HG02678 (cell line): ENCODE measurements at regions not wholly inside any gene's neighbourhood (a gene's known extent, or its start where the extent isn't known, plus 50 kb on each side); places are given as distances from the start of the nearest gene placed in this dataset.

Experiments used
- ATAC-seq: cut with Tn5 transposase; IDR thresholded peaks from one replicate; pipeline ENCODE4 v1.9.1; 2021; ENCODE audit warnings: mild to moderate bottlenecking, moderate library complexity; ENCODE audit not compliant: unreplicated experiment

DNA sequence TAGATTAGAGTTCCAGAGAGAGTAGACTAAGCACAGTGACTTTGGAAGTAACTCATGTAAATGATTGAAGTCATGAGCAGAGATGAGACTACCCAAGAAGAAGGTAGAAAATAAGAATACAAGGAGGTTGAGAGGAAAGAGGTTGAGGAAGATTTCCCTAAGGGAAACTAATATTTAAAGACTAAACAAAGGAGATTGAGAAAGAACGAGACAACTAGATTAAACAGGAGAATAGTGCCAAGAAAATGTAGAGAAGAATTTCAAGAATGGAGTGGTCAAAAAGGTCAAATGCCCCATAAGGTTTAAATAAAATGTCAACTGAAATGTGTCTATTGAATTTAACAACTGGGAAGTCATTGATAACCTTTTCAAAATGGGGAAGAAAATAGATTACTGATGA is 59.0 kb downstream of the RPS29 start:
- no peak for ATAC-seq

DNA sequence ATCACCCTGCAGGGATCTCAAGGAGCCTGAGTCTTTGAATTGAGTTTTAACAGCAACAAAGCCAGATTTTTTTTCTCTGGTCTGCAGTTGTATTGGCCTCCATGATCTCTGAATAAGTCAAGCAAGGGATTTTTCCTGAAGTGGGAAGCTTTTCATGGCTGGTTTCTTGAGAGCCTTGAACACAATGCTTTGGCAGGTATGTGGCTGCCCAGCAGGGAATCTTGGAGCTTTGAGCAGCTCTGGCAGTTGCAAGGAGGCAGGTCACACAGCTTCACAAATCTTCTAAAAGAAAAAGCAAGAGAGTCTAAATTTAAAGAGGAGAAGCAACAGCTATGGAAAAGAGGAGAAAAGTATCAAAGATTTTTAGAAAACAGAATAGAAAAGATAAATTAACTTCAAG is 60.1 kb downstream of the RPS29 start:
- ATAC-seq = no peak

DNA sequence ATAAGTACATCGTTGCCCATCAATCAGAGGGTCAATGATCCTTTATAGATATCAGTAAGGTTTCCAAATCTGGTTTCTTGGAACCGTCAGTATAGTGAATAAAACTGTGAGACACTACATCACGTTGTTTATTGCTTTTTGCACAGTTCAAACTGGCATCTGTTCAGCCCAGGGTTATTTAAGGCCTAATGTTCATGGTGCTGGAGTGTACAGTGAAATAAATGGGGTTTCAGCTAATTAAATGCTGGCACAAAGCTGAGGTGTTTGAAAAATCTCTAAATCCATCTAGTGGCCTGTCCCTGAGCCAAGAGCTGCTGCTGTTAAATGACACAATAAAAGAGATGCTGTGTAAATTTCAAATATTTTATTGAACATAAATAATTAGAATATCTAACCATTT is 69.9 kb downstream of the RPS29 start:
- no peak for ATAC-seq

DNA sequence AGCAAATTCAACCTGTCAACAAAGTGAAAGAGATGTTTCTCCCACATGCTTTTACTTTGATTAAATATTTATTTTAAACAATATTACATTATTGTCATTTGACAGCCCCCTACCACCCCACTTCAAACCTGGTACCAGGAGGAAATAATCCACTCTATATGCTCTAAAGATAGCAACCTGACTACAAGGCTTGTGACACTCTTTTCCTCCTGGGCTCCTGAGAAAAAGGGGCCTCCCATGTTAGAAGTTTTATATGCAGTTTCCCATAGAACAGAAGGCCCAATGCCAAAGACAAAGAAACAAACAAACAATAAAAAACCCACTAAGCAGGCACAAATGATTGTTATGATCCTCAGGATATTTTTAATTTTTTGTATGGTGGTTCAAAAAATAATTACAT is 73.6 kb downstream of the RPS29 start:
- no peak for ATAC-seq

DNA sequence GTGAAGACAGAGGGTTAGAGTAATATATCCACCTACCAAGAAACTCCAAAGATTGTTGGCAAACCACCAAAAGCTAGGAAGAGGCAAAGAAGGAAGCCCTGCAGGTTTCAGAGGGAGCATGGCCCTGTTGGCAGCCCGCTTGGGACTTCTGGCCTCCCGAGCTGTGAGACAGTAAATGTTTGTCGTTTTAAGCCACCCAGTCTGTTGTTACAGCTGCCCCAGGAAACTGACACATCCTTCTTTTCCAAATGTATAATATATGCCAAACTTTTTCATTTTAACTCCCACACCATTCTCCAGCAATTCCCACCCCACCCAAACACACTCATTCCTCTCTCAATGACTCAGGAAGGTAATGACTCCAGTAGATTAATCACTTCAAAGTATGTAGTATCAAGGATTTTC is 74.0 kb downstream of the RPS29 start:
- ATAC-seq = no peak

DNA sequence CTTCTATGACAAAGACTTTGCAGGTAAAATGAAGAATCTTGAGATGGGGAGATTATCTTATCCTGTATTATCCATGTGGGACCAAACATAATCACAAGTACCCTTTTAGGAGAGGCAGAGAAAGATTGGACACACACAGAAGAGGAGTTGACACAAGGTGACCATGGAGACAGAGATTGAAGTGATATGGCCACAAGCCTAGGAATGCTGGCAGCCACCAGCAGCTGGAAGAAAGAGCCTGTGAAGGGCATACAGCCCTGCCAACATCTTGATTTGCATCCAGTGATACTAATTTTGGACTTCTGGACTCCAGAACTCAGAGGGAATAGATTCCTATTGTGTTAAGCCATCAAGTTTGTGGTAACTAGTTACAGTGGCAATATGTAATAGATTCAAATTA is 78.1 kb downstream of the RPS29 start:
- no peak for ATAC-seq

DNA sequence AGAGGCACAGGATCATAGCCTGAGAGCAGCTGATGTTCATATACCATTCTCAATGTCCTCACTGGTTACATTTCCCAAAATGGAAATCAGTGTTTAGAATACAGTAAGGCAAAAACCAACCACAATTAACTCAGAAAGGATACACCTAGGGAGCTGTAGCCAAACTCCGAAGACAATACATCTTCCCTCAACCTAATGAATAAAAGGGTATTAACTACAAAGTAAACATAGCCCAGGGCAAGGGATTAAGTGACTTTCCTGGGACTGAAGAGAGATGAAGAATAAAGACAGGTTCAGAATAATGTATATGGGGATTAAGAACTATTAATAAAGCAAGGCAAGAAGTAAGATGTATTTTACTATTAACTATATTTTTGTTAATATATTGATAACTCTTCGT is 79.5 kb downstream of the RPS29 start:
- no peak for ATAC-seq

DNA sequence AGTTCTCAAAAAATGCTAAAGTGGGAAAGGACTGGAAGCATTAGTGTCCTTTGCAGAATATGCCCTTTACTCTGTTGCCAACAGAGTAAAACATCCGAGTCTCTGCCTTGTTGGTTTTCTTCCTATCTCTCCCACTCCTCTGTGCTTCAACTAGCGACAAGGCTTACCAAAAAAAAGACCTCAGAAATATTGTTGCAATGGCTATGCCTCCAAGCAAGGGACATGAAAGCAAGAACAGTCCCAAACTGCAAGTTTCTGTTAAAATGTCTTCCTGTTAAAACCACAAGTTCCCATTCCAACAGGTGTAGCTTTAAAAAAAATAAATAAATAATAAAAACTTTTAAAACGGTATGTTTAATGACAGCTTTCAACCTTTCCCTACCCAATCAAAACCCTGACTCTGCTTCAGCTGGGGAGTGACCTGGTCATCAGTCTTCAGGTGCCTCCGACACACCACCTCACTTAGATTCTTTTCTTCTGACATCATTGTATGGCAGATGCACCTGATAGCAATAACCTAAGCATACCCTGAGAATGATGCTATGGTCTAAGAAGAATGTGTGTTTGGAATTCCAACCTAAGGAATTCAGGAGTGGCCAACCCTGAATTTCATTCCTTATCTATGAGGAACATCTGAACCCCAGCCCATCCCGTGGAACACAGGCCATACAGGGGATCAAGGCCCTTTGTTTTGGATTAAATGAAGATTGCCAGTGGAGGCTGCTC is 81.0 kb downstream of the RPS29 start:
- ATAC-seq = no peak

DNA sequence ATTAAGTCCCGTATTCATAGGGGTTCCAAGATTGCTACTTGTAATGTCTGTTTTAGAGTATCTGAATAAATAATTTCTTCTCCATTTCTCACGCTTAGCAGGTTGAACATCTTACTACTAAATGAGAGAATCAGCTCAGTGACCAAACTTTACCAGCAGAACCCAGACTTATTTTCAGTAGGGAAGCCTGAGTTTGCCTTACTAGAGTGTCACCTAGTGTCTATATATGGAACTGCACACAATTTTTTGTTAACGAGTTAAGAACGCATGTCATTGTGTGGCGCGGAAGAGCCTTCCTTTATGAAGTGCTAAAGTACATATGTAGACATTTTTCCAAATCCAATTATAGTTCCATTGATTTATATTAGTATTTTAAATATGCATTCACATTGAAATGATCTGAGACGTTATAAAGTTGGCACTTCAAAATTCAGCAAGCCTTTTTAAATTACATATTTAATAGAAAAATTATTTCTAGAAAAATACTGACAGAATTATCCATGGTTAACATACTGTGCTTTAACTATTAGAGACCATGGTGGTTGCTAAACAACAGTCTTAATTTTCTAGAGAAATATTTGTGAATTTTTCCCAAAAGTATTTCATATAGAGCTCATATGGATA is 88.3 kb downstream of the RPS29 start:
- ATAC-seq = peak; percentile 88

DNA sequence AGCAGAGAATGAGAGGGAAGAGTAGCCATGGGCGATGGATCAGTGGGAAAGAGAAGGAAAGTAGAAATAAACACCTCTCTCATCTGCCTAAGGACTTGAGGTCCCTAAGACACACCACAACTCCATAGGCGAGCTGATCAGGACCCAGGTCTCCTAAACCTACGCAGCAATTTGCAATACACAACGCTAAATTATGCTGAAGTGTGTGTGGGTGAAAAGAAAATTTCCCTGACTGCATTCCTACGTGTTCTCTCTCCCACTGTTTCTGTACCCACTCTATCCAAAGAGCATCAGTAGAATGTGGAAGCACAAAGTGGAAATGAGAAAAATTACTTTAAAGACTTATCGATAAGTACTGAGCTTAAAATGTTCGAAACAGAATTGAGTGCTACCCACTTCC is 88.9 kb downstream of the RPS29 start:
- no peak for ATAC-seq

DNA sequence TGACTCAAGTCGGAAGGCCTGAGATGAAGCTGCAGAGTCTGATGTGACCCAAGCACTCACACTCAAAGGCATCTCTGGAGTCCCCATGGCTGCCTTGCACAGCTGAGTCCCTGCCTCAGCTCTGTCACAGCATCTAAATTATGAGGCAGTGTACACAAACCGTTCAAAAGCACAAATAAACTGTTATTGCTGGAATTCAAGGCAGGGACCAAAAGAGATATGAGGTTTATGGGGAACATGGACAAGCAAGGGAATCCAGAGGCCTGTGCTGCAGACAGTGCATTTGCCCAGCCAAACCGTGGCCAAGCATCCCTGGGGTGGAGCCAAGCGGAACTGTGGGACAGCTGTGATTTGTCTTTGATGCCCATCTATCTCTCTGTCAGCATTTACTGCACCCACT is 91.3 kb downstream of the RPS29 start:
- no peak for ATAC-seq

DNA sequence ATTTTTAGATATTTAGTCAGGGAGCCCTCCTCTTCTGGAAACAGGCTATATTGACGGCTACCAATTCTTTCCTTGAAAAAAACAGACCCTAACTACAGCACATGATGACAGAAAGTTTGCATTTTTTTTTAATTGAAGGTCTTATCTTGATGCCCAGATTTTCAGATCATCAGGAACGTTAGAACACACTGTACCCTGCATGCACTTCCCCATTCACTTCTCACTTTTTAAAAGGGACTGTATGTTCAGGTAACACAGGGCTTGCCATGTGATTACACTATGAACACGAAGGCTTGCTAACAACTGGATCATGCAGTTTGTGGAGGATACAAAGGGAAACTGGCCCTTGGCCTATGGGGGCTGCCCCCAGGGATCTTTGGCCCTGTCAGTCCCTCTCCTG is 92.6 kb downstream of the RPS29 start:
- no peak for ATAC-seq

DNA sequence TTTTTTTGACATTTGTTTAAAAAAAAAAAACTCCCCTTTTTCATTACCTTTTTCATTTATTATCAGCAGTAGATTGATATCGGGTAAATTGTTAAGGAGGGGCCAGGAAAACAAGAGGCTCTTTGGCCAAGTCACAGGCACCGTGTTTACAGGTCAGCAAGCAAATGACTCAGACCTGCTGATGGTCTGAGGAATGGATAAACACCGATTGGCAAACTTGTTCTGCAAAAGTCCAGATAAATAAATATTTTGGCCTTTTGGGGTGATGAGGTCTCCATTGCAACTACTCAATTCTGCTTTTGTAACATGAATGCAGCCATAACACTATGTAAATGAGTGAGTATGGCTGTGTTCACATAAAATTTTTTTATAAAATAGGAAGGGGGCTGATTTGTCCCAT is 94.0 kb downstream of the RPS29 start:
- no peak for ATAC-seq

DNA sequence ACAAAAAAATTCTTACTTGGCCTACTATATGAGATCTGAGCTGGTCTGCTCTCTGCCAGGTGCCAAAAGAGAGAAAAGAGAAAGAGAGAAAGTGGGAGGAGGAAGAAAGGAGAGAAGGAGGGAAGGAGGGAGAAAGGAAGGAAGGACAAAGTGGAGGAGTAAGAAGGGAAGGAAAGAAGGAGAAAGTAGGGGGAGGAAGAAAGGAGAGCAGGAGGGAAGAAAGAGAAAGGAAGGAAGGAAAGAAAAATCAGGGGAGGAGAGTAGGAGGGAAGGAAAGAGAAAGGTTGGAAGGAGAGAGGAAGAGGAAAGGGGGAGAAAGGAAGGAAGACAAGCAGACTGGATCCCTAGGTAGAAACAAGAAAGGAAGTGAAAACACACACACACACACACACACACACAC is 96.8 kb downstream of the RPS29 start:
- ATAC-seq = no peak

DNA sequence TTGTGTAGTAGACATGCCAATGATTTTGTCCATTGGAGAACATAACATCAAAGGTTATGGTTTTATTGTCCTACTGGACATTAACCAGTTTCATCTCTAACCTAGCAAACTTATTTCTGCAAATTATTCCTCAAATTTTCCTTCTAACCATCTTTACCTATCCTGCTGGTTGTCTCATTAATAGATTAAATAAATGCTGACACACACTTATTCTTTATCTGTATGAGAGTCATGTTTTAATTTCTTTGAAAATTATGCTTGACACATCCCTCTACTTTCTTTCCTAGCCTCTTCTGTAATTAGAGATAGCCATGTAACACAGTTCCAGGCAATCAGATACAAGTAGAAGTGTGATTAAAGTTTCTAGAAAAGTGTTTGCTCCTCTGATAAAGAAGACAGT is 98.9 kb downstream of the RPS29 start:
- ATAC-seq = no peak

DNA sequence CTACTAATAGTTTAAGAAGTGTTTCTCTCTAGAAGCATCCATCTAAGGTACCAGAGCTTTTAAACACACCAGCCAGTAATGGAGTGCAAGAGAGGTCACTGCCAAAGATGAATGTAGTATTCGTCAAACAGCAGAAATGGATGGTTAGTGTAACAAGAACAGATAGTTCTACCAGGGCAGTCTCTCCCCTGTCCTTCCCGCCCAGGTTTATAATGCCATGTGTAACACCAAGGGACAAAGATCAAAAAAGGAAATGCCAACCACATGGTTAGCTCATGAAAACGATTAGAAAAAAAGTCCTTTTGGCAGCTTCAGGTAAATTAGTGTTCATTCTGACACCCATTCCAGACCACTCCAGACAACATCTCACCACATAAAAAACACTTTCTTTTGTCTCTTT is 100.9 kb downstream of the RPS29 start:
- ATAC-seq = no peak

DNA sequence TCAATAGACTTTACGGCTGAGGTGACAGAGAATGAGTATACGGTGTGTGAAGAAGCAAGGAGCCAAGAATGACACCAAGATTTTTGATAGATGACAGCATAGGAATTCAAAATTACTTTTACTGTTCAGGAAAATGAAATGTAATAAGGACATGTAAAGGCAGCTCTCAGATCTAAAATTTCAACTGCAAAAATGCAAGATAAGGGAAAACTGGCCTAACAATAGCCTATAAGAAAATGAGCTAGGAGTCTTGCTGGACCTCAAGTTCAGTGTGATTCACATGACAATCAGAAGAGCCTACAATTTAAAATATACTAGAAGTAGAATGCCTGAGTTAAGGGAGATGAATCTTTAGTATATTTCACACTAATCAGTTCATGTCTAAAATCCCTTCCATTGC is 102.0 kb downstream of the RPS29 start:
- no peak for ATAC-seq

DNA sequence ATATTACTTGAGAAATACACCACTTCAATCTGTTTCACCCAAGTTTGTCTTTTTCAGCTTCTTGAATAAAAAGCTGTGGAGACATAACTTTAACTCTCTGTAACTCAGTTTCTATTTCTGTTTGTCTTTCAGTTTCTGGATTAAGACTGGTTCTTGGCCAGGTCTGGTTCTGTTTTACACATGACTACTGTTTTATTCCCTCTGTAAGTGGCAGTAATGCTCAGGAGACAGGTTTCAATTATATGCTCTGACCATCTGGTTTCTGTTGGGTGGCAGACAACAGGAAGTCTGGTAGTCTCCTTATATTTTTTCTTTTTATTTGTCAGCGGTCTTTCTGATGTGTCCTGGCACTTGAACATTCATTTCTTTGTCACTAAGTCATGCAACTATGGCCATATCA is 102.9 kb downstream of the RPS29 start:
- ATAC-seq = peak; percentile 82

DNA sequence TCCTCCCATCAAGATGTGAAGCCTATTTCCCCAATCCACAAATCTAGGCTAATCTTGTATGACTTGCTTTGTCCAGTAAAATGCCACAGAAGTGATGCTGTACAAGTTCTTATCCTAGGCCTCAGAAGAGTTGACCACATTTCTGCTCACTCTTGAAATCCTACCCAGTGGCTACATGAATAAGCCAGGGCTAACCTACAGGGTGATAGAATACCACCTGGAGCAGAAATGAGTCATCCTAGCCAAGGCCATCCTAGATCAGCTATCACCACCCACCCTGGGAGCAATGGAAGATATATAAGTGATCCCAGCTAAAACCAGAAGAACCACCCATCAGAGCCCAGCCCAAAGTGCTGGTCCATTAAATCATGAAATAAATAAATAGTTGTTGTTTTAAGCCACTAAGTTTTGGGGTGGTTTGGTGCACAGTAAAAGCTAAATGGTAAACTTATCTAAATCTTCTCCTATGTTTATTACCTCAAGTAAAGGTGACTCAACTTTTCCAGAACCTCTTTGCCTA is 105.1 kb downstream of the RPS29 start:
- no peak for ATAC-seq

DNA sequence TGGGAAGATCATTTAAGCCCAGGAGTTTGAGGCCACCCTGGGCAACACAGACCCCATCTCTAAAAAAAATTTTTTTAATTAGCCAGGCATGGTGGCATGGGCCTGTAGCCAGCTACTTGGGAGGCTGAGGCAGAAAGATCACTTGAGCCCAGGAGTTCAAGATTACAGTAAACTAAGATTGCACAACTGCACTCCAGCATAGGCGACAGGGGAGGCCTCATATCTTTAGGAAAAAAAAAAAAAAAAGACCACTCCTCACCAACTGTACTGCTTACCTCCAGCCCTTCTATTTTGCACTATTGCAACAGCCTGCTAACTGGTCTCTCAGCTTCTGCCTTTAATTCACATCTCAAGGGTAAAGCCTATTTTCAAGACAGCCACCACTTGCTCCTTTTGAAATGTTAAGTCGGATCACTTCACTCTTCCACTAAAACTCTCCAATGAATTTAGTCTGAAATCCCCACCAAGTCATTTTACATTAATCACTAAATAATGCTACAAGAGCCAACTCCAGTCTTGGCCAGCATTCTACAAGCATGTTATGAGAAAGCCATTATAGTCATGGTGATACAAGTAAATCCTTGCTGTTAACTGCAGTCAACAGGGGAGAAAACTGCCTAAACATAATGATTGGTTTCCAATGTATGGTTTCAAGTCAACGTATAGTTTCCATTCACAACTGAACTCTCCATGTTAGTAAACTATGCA is 106.0 kb downstream of the RPS29 start:
- ATAC-seq = no peak

DNA sequence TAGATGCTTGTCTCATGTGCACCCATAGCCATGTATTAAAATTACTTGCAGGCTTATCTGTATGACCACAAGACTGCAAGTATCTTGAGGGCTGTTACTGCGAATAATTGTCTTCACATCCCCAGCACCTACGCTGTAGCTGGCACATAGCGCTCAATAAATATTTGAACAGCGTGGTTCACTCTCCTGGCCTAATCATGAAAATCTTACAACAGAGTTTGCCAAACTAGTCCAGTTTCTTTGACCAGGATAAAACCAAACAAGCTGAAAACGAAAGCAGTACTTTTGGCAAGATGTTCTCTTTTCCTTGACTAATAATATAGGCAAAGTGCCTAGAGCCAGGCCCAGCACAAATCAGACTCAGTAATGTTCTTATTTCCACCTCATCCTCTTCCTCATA is 106.7 kb downstream of the RPS29 start:
- ATAC-seq = no peak

DNA sequence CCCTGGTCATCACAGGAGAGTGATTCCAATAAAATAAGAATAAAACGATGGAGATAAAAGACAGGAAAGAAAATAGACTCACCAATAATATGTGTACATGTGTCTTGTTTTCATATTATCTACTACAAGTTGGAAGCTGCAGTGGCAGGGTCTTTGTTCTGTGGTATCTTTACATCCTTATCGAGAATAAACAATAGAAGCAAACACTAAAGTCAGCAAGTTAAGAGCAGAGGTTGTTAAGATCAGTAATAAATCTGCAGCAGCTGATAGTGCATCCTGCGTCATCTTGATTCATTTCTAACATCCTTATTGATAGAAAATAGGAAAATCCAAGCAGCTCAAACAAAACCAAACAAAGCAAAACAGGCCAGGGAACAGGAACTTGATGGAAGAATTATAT is 107.4 kb downstream of the RPS29 start:
- no peak for ATAC-seq
